MCF 10A (cell line): ENCODE measurements at regions not wholly inside any gene's neighbourhood (a gene's known extent, or its start where the extent isn't known, plus 50 kb on each side); places are given as distances from the start of the nearest gene placed in this dataset.

Experiments used
- BruUV-seq: library from RNA; stranded (reverse); fragments of 400-500 nt; replicated peaks from 2 replicates; lab custom pipeline; 2021; lab: Mats Ljungman, UMichigan
- CTCF ChIA-PET: fragments of 300-600 bp; sonication (Branson Sonifier 250); formaldehyde crosslinking; extraction: SDS; loops from one replicate; lab custom pipeline; 2021; ENCODE audit warnings: antibody characterized with exemption, inconsistent platforms; lab: Yijun Ruan, JAX
- POLR2A ChIA-PET: fragments of 300-600, 350-650 bp; sonication (Branson Sonifier 250); formaldehyde crosslinking; extraction: SDS; loops from one replicate; lab custom pipeline; 2020; ENCODE audit warnings: antibody characterized with exemption, inconsistent platforms; lab: Yijun Ruan, JAX
- DNase-seq: peaks from one replicate; pipeline ENCODE4 v3.0.0-alpha.2; 2018; ENCODE audit not compliant: unreplicated experiment
- H3K27ac Mint-ChIP-seq: one replicate; pipeline ENCODE4 v1.8.0; 2022; ENCODE audit warnings: mild to moderate bottlenecking, low read depth, mixed read lengths; ENCODE audit not compliant: unreplicated experiment
- H3K27me3 Mint-ChIP-seq: one replicate; pipeline ENCODE4 v1.8.0; 2022; ENCODE audit warnings: mixed read lengths; ENCODE audit not compliant: insufficient read depth, unreplicated experiment
- H3K36me3 Mint-ChIP-seq: one replicate; pipeline ENCODE4 v1.8.0; 2022; ENCODE audit warnings: mild to moderate bottlenecking, moderate library complexity, mixed read lengths; ENCODE audit not compliant: insufficient read depth, unreplicated experiment
- H3K4me1 Mint-ChIP-seq: one replicate; pipeline ENCODE4 v1.8.0; 2022; ENCODE audit warnings: mixed read lengths; ENCODE audit not compliant: insufficient read depth, unreplicated experiment
- H3K4me3 Mint-ChIP-seq: one replicate; pipeline ENCODE4 v1.8.0; 2022; ENCODE audit warnings: mild to moderate bottlenecking, moderate library complexity, mixed read lengths; ENCODE audit not compliant: unreplicated experiment
- H3K9me3 Mint-ChIP-seq: one replicate; pipeline ENCODE4 v1.8.0; 2022; ENCODE audit warnings: mixed read lengths; ENCODE audit not compliant: unreplicated experiment
- CTCF ChIP-seq: fragments of 200-600 bp; IDR thresholded peaks from one replicate; pipeline ENCODE4 v1.8.0; 2022; ENCODE audit warnings: antibody characterized with exemption, mild to moderate bottlenecking; ENCODE audit not compliant: unreplicated experiment
- intact Hi-C: fragments of 100-400 bp; cut with micrococcal nuclease; formaldehyde crosslinking; loops from 2 replicates; pipeline ENCODE4 v1.14.1; 2022

DNA sequence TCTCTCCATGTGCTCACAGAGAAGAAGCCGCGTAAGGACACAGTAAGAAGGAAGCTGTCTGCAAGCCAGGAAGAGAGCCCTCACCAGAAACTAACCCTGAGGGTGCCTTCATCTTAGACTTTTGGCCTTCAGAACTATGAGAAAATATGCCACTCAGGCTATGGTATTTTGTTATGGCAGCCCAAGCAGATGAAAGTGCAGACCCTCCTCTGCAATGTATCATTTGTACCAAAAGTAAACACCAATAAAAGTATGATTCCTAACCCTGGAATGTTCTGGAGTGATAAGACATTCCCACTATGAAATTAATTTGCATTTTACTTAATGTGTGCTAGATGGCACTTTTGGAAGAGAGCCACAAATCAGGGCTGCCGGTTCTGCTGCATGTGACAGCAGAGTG, 594.3 kb downstream of the UTRN start:
- H3K4me3 Mint-ChIP-seq, result no peak overlapping the region
- TF ChIP-seq CTCF, result no peak
- ChIA-PET POLR2A (no interaction called here), CTCF (interaction anchor here (0.6 to 0.7 kb wide), 2 partner anchors 245 to 553 kb away, joined by 3 read pairs; no protein-coding TSS in a partner anchor)
- DNase-seq, result no peak
- BruUV-seq, result no TSS peak
- H3K27ac Mint-ChIP-seq, result no peak overlapping the region
- intact Hi-C loops, result no loop called here
- no peaks in the 10 kb centered on the region for H3K4me1 Mint-ChIP-seq
- H3K9me3 Mint-ChIP-seq, result no peaks in the 10 kb centered on the region
- no peaks in the 10 kb centered on the region for H3K27me3 Mint-ChIP-seq
- H3K36me3 Mint-ChIP-seq, result no peaks in the 10 kb centered on the region

DNA sequence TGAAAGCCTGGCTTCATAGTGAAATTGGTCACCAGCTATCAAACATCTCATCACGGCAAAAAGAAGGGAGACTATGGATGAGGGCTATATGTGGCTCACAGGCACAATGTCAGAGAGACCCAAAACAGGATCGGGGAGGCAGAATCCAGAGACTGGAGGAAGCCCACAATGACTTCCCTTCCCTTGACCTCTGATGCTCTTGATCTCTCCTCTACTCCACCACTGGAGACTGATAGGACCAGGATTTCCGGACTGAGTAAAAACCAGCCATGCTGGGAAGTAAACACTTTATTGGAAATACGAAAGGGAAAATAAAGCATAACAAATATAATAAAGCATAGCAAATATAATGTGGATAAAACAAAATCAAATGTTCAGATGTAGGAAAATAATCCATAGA, 597.3 kb downstream of the UTRN start:
- no peak for DNase-seq
- H3K27ac Mint-ChIP-seq, result no peak overlapping the region
- no peak for TF ChIP-seq CTCF
- ChIA-PET CTCF (interaction anchor here (0.6 kb wide), 1 partner anchor 13 kb away, joined by 3 read pairs; no protein-coding TSS in a partner anchor), POLR2A (no interaction called here)
- H3K4me1 Mint-ChIP-seq, result no peaks in the 10 kb centered on the region
- no peaks in the 10 kb centered on the region for H3K27me3 Mint-ChIP-seq
- no peaks in the 10 kb centered on the region for H3K36me3 Mint-ChIP-seq
- no TSS peak for BruUV-seq
- intact Hi-C loops, result no loop called here
- no peak overlapping the region for H3K4me3 Mint-ChIP-seq
- no peaks in the 10 kb centered on the region for H3K9me3 Mint-ChIP-seq

GRCh38 chr6:144883915-144884314, 598.8 kb downstream of the UTRN start:
- Mint-ChIP-seq H3K27ac (no peak overlapping the region), H3K9me3 (no peaks in the 10 kb centered on the region), H3K4me3 (no peak overlapping the region), H3K27me3 (no peaks in the 10 kb centered on the region), H3K4me1 (no peaks in the 10 kb centered on the region), H3K36me3 (no peaks in the 10 kb centered on the region)
- DNase-seq, result no peak
- intact Hi-C loops, result no loop called here
- CTCF ChIA-PET, result no interaction called here
- POLR2A ChIA-PET, result no interaction called here
- BruUV-seq, result no TSS peak
- TF ChIP-seq CTCF, result no peak

- no peaks in the 10 kb centered on the region for H3K27me3 Mint-ChIP-seq
These were observed 600.7 kb downstream of the UTRN start for GRCh38 chr6:144885817-144886216.

More at GRCh38 chr6:144885817-144886216, 600.7 kb downstream of the UTRN start:
- BruUV-seq, result no TSS peak
- ChIA-PET POLR2A (no interaction called here), CTCF (no interaction called here)
- no peak for TF ChIP-seq CTCF
- Mint-ChIP-seq H3K9me3 (no peaks in the 10 kb centered on the region), H3K4me3 (no peak overlapping the region), H3K27ac (no peak overlapping the region), H3K36me3 (no peaks in the 10 kb centered on the region), H3K4me1 (no peaks in the 10 kb centered on the region)
- intact Hi-C loops, result no loop called here
- no peak for DNase-seq
